Endothelial cell (in vitro differentiated cells): ENCODE measurements at regions not wholly inside any gene's neighbourhood (a gene's known extent, or its start where the extent isn't known, plus 50 kb on each side); places are given as distances from the start of the nearest gene placed in this dataset.

Experiments
- DNase-seq: peaks from one replicate; pipeline ENCODE4 v3.0.0; 2021; ENCODE audit warnings: low spot score
- H3K27ac Mint-ChIP-seq: one replicate; pipeline ENCODE4 v1.8.0; 2021; ENCODE audit warnings: mixed read lengths, inconsistent platforms; ENCODE audit not compliant: unreplicated experiment
- H3K27me3 Mint-ChIP-seq: one replicate; pipeline ENCODE4 v1.8.0; 2021; ENCODE audit warnings: mild to moderate bottlenecking, moderate library complexity, mixed read lengths, inconsistent platforms; ENCODE audit not compliant: unreplicated experiment
- H3K36me3 Mint-ChIP-seq: one replicate; pipeline ENCODE4 v1.8.0; 2021; ENCODE audit warnings: mild to moderate bottlenecking, low read depth, mixed read lengths, inconsistent platforms; ENCODE audit not compliant: unreplicated experiment
- H3K4me1 Mint-ChIP-seq: one replicate; pipeline ENCODE4 v1.8.0; 2021; ENCODE audit warnings: mild to moderate bottlenecking, mixed read lengths, inconsistent platforms; ENCODE audit not compliant: unreplicated experiment
- H3K4me3 Mint-ChIP-seq: one replicate; pipeline ENCODE4 v1.8.0; 2021; ENCODE audit warnings: mild to moderate bottlenecking, mixed read lengths, inconsistent platforms; ENCODE audit not compliant: unreplicated experiment
- H3K9me3 Mint-ChIP-seq: one replicate; pipeline ENCODE4 v1.8.0; 2021; ENCODE audit warnings: mixed read lengths, inconsistent platforms; ENCODE audit not compliant: unreplicated experiment
- CTCF ChIP-seq: fragments of 200-600 bp; sonication (generic); IDR thresholded peaks from one replicate; pipeline ENCODE4 v1.5.0; 2021; ENCODE audit warnings: antibody characterized with exemption; ENCODE audit not compliant: unreplicated experiment

DNA sequence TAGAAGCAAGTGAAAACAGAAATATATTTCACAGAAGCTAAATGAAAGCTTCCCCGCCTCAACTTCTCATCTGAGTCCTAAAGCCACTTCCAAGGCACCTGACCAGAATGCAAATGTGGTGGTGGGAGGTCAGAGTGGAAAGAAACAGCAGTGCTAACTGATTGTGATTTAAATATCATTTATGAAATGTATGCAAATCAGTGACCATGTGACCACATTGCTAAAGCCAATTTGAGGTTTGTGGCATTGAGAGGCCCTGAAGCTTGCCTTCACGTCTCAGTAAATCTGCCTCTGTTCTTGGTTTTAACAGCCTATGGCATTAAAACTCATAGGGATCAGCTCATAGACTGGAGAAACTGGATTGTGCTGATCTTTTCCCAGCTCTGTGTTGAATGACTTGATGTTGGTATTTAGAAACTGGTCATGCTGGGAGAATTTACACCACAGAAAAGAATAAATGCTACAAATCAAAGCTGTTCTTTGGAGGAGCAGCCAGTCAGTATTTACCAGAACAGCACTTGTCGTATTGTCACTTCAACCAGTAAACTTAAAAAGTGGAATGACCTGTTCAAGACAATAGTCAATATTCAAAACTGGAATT is 481.4 kb upstream of the ALCAM start:
- DNase-seq, result no peak
- Mint-ChIP-seq H3K9me3 (no peaks in the 10 kb centered on the region), H3K27ac (no peak overlapping the region), H3K27me3 (no peaks in the 10 kb centered on the region), H3K4me3 (no peak overlapping the region), H3K36me3 (no peaks in the 10 kb centered on the region), H3K4me1 (no peaks in the 10 kb centered on the region)
- no peak for TF ChIP-seq CTCF

DNA sequence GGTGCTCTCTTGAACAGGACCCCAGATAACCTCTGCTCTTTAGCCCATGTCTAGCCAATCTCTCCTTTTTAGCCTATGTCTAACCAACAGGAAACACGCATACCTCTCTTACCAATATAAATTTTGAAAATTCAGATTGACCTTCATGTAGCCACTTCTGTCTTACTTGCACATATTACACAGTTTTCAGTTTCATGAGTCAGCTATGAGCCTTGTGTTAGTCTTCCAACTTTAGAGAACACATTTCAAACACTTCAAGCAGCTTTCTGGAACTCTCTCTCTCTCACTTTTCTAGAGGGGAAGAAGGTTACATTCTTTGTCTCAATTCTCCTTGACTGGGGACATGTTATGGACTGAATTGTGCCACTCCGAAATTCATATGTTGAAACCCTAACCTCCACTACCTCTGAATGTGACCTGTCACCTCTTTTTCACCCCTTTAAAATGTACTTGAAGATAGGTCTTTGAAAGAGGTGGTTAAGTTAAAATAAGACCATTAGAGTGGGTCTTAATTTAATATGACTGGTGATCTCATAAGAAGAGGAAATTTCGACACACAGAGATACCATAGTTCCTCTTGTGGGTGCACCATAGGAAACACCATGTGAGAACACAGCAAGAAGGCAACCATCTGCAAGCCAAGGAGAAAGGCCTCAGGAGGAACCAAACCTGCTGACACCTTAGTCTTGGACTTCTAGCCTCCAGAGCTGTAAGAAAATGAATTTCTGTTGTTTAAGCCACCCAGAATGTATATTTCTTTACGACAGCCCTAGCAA is 480.3 kb upstream of the ALCAM start:
- Mint-ChIP-seq H3K9me3 (no peaks in the 10 kb centered on the region), H3K4me3 (no peak overlapping the region), H3K4me1 (no peaks in the 10 kb centered on the region), H3K27me3 (no peaks in the 10 kb centered on the region), H3K36me3 (no peaks in the 10 kb centered on the region), H3K27ac (no peak overlapping the region)
- TF ChIP-seq CTCF, result no peak
- DNase-seq, result no peak

GRCh38 chr3:104887069-104887468 is 479.6 kb upstream of the ALCAM start:
- H3K4me1 Mint-ChIP-seq, result no peaks in the 10 kb centered on the region
- no peak overlapping the region for H3K4me3 Mint-ChIP-seq
- no peaks in the 10 kb centered on the region for H3K27me3 Mint-ChIP-seq
- TF ChIP-seq CTCF, result no peak
- no peaks in the 10 kb centered on the region for H3K36me3 Mint-ChIP-seq
- no peak overlapping the region for H3K27ac Mint-ChIP-seq
- H3K9me3 Mint-ChIP-seq, result no peaks in the 10 kb centered on the region
- no peak for DNase-seq

DNA sequence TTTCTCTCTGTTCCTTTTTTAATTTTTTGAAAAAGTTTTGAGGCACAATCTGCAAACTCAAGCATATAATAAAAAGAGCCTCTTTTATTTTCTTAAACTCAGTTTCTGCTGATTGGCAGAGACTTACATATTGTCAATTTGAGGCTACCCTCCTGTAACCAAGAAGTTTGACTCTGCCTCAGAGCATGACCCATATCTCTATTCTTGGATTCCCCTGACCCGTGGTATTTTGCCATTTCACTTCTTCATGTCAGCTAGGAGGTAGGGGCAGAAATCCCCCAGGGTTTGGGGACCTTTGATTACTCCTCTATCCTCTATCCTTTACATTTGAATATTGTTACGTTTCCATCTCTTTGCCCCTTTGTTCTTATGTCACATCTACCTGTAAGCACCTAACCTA is 479.1 kb upstream of the ALCAM start:
- Mint-ChIP-seq H3K27ac (no peak overlapping the region), H3K4me3 (no peak overlapping the region), H3K27me3 (no peaks in the 10 kb centered on the region), H3K4me1 (no peaks in the 10 kb centered on the region), H3K9me3 (no peaks in the 10 kb centered on the region), H3K36me3 (no peaks in the 10 kb centered on the region)
- TF ChIP-seq CTCF, result no peak
- DNase-seq, result no peak

DNA sequence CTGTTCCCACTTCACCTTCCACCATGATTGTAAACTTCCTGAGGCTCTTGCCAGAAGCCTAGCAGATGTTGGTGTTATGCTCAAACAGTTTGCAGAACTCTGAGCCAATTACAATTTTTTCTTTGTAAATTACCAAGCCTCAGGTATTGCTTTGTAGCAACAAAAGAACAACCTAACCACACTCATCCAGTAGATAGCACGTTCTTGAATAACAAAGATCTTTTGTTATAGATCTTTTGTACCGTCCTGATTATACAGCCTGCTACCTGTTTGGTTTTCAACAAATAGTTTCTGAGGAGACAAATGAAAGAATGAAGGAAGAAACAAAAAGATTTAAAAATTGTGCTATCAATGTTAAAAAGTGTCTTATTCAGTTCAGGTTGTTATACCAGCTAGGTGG is 474.7 kb upstream of the ALCAM start:
- H3K27me3 Mint-ChIP-seq, result no peaks in the 10 kb centered on the region
- no peak overlapping the region for H3K4me3 Mint-ChIP-seq
- H3K36me3 Mint-ChIP-seq, result no peaks in the 10 kb centered on the region
- H3K4me1 Mint-ChIP-seq, result no peaks in the 10 kb centered on the region
- H3K27ac Mint-ChIP-seq, result no peak overlapping the region
- DNase-seq, result no peak
- no peaks in the 10 kb centered on the region for H3K9me3 Mint-ChIP-seq
- no peak for TF ChIP-seq CTCF
